GM12872 (cell line): ENCODE measurements at regions not wholly inside any gene's neighbourhood (a gene's known extent, or its start where the extent isn't known, plus 50 kb on each side); places are given as distances from the start of the nearest gene placed in this dataset.

Source experiments
- TF ChIP-seq, protein P1 (sequence below): IDR thresholded peaks from 3 replicates; pipeline ENCODE4 v1.5.1; 2011; ENCODE audit warnings: low read depth, mild to moderate bottlenecking, low read length, moderate library complexity; ENCODE audit not compliant: insufficient read depth

GRCh38 chr1:208641579-208642280, 397.5 kb upstream of the PLXNA2 start:
- TF ChIP-seq, protein P1, sequence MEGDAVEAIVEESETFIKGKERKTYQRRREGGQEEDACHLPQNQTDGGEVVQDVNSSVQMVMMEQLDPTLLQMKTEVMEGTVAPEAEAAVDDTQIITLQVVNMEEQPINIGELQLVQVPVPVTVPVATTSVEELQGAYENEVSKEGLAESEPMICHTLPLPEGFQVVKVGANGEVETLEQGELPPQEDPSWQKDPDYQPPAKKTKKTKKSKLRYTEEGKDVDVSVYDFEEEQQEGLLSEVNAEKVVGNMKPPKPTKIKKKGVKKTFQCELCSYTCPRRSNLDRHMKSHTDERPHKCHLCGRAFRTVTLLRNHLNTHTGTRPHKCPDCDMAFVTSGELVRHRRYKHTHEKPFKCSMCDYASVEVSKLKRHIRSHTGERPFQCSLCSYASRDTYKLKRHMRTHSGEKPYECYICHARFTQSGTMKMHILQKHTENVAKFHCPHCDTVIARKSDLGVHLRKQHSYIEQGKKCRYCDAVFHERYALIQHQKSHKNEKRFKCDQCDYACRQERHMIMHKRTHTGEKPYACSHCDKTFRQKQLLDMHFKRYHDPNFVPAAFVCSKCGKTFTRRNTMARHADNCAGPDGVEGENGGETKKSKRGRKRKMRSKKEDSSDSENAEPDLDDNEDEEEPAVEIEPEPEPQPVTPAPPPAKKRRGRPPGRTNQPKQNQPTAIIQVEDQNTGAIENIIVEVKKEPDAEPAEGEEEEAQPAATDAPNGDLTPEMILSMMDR, result no peak

GRCh38 chr1:208643005-208643597, 398.9 kb upstream of the PLXNA2 start:
- TF ChIP-seq, protein P1, result no peak

DNA sequence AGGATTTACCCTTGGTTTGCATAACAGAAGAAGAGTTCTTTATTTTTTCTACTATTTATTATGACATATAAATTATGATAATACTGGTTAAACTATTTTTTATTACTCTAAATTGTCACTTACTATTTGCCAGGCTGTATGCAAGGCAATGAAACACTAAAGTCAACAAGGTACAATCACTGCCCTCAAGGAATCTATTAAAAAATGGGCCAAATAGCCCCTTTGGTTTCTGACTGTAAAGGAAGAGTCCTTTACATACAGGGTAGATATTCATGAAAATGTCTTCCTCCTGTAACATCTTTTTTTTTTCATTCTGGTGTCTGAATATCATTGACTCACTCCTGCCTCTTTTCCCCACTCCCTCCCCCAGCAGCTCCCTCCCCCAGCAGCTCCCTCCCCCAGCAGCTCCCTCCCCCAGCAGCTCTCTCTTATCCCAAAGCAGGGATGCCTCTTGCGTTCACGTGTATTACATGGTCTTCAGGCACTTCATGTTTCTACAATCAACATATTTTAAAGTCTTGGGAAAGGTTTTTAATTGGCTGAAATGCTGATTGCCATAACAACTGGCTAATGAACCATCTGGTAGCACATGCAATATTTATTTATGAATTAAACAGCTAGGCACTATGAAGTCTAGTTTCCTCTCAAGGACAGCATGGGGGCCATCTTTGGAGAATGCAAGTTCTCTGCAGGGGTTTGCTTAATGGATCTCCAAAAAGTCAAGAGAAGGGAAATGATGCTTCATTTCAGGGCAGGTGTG, 400.4 kb upstream of the PLXNA2 start:
- TF ChIP-seq, protein P1, result no peak

- TF ChIP-seq, protein P1, result no peak
Observed at GRCh38 chr1:208646431-208646830, 402.2 kb upstream of the PLXNA2 start.

- TF ChIP-seq, protein P1, result no peak
Observed at GRCh38 chr1:208648146-208648545, 404.0 kb upstream of the PLXNA2 start.

DNA sequence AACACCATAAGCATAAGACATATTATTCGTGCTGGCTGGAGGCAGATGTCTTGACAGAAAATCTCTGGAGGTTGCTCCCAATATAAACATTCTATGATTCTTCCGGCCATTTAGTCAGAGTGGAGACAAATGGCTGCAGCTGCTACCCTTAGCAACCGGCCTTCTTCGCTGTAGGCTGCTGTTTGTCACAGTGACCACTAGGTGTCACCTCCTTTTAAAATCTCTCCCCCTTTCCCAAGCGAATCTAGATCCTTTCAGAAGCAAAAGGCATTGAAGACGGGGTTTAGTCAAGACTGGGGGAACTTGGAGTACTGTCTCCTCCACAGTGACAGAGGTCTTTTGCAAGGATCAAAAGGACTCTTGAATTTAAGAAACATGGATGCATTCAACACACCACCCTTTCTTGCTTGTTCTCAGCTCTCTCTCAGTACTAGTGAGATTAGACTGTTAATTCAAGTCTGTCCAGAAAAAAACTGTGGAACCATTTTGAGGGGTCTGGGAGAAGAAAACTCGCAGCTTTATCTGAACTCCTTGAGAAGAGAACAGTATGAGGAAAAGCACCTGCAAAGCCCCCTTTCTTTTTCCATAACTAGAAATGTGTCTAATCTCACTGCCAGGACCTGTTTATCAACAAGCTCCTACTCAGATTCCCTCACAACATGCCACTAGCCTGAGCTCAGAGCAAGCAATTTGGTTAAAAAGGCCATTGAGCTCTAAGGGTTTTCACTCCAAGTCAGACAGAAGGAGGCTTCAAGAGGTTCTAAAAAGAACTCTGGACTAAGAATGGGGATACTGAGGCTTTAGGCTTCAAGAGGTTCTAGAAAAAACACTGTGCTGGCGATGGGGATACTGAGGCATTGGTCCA, 408.3 kb upstream of the PLXNA2 start:
- TF ChIP-seq, protein P1, result peak; percentile 87
